K562 (cell line): ENCODE measurements at regions not wholly inside any gene's neighbourhood (a gene's known extent, or its start where the extent isn't known, plus 50 kb on each side); places are given as distances from the start of the nearest gene placed in this dataset.

ENCODE experiments used
- ATAC-seq: fragments of 200-7000 bp; cut with Tn5 transposase; 3 replicates; pipeline ENCODE4 v1.9.1; 2020; ENCODE audit warnings: moderate library complexity
- BruUV-seq: library from RNA; stranded (reverse); fragments of 400-500 nt; replicated peaks from 2 replicates; lab custom pipeline; 2021; lab: Mats Ljungman, UMichigan
- CTCF ChIA-PET: fragments of 300-600 bp; formaldehyde crosslinking; extraction: SDS; loops from one replicate; lab custom pipeline; 2021; ENCODE audit warnings: low intra/inter-chr PET ratio; lab: Yijun Ruan, JAX
- POLR2A ChIA-PET: fragments of 300-600, 350-650 bp; sonication (Branson Sonifier 250); formaldehyde crosslinking; extraction: SDS; loops from one replicate; lab custom pipeline; 2021; ENCODE audit warnings: antibody characterized with exemption, inconsistent platforms; lab: Yijun Ruan, JAX
- DNase-seq, 4 experiments: peaks; one replicate each; pipeline versions ENCODE4 v3.0.0 to v3.0.0-alpha.2; 2011 to 2018; ENCODE audit warnings: low spot score in 3 of 4, mixed read lengths in 3 of 4; ENCODE audit errors: extremely low read depth in 1 of 4
- FAIRE-seq: peaks from 2 replicates; lab custom pipeline; 2011; peaks lifted over from hg19 to GRCh38; lab: Jason Lieb, UNC
- H2AFZ ChIP-seq: 2 replicates; pipeline ENCODE4 v1.6.0; 2011; ENCODE audit warnings: low read depth, low read length, control low read depth, inconsistent platforms
- H3K27ac ChIP-seq: fragments of 200-600 bp; 3 replicates; pipeline ENCODE4 v1.8.0; 2011; ENCODE audit warnings: low read depth, mild to moderate bottlenecking, control low read depth, inconsistent platforms, low read length, moderate library complexity, mixed read lengths; ENCODE audit errors: extremely low read depth
- H3K27me3 ChIP-seq, 2 experiments: fragments of 300-600 bp in 1 of 2; 2 replicates in 1 of 2; 3 replicates in 1 of 2; pipeline versions ENCODE4 v1.6.0 to v1.8.0; 2011; ENCODE audit warnings: inconsistent platforms in 2 of 2, low read length in 2 of 2, mild to moderate bottlenecking in 1 of 2, mixed read lengths in 1 of 2, moderate library complexity in 1 of 2; ENCODE audit not compliant: control insufficient read depth in 2 of 2, insufficient read depth in 2 of 2
- H3K36me3 ChIP-seq: fragments of 300-600 bp; 3 replicates; pipeline ENCODE4 v1.8.0; 2011; ENCODE audit warnings: mild to moderate bottlenecking, low read length, inconsistent platforms; ENCODE audit not compliant: control insufficient read depth, insufficient read depth
- H3K4me1 ChIP-seq, 2 experiments: fragments of 200-600 bp in 1 of 2; replicated peaks in 1 of 2; 2 replicates in 1 of 2; 3 replicates in 1 of 2; pipeline versions ENCODE4 v1.5.1 to v1.8.0; 2011; ENCODE audit warnings: inconsistent platforms in 2 of 2, low read length in 2 of 2, mild to moderate bottlenecking in 1 of 2, mixed read lengths in 1 of 2, moderate library complexity in 1 of 2; ENCODE audit not compliant: control insufficient read depth in 2 of 2, insufficient read depth in 2 of 2
- H3K4me2 ChIP-seq: 2 replicates; pipeline ENCODE4 v1.6.1; 2011; ENCODE audit warnings: low read length, control low read depth, inconsistent platforms, mixed read lengths; ENCODE audit not compliant: insufficient read depth
- H3K4me3 ChIP-seq: fragments of 200-600 bp; sonication (generic), shearing (Covaris generic); 2 replicates; pipeline ENCODE4 v1.5.1; 2016; ENCODE audit warnings: control low read depth, inconsistent platforms
- H3K79me2 ChIP-seq: fragments of 200-600 bp; 3 replicates; pipeline ENCODE4 v1.8.0; 2011; ENCODE audit warnings: low read length, inconsistent platforms; ENCODE audit not compliant: control insufficient read depth, insufficient read depth
- H3K9ac ChIP-seq, 2 experiments: 2 replicates each; pipeline versions ENCODE4 v1.6.0 to v1.6.1; 2011; ENCODE audit warnings: low read depth in 2 of 2, low read length in 2 of 2, control low read depth in 1 of 2, inconsistent platforms in 1 of 2, mild to moderate bottlenecking in 1 of 2, mixed read lengths in 1 of 2; ENCODE audit not compliant: insufficient read depth in 1 of 2
- H3K9me1 ChIP-seq: one replicate; pipeline ENCODE4 v1.6.0; 2011; ENCODE audit warnings: inconsistent platforms, mild to moderate bottlenecking, low read length, moderate library complexity; ENCODE audit not compliant: control insufficient read depth, insufficient read depth
- H3K9me3 ChIP-seq: replicated peaks from 2 replicates; pipeline ENCODE4 v1.5.1; 2011; ENCODE audit warnings: low read depth, low read length, inconsistent platforms; ENCODE audit not compliant: control insufficient read depth, insufficient read depth
- H4K20me1 ChIP-seq: replicated peaks from 2 replicates; pipeline ENCODE4 v1.6.1; 2011; ENCODE audit warnings: low read length, inconsistent platforms, mixed read lengths; ENCODE audit not compliant: control insufficient read depth, insufficient read depth
- WGBS: fragments of 100-300 bp; shearing (Covaris generic); methylation state at CpG from one replicate; pipeline ENCODE4 v1.1.6; 2016; ENCODE audit warnings: low coverage, mixed read lengths; ENCODE audit not compliant: insufficient coverage; ENCODE audit errors: missing lambda C conversion rate; 5-methylcytosine and 5-hydroxymethylcytosine counted together
- in situ Hi-C: fragments of 300-500 bp; cut with MboI; formaldehyde crosslinking; loops from 4 replicates; pipeline ENCODE4 v1.15.0; 2018; ENCODE audit warnings: inconsistent platforms, mixed read lengths
- intact Hi-C: fragments of 100-400 bp; cut with micrococcal nuclease; formaldehyde crosslinking; loops from 2 replicates; pipeline ENCODE4 v1.14.2; 2022
- TF ChIP-seq, protein P1 (sequence below), 2 experiments: fragments of 200-800 bp in 1 of 2; sonication (Bioruptor generic) in 1 of 2; sonication (generic) in 1 of 2; formaldehyde crosslinking in 1 of 2; IDR thresholded peaks in 1 of 2; conservative IDR thresholded peaks in 1 of 2; 2 replicates each; pipeline versions ENCODE4 v1.5.0 to v1.6.1; 2016 to 2020; ENCODE audit warnings: missing compliant biosample characterization in 1 of 2, missing genetic modification characterization in 1 of 2, missing genetic modification reagents in 1 of 2

GRCh38 chr22:17305076-17305475 lies 64.2 kb upstream of the CECR2 start:
- WGBS = 0% methylated on average over 5 of the region's 5 CpGs
- Histone ChIP-seq H2AFZ (no peak overlapping the region), H3K36me3 (no peaks in the 10 kb centered on the region), H3K4me2 (no peak overlapping the region)
- no peak for ATAC-seq
- TF ChIP-seq, protein P1, sequence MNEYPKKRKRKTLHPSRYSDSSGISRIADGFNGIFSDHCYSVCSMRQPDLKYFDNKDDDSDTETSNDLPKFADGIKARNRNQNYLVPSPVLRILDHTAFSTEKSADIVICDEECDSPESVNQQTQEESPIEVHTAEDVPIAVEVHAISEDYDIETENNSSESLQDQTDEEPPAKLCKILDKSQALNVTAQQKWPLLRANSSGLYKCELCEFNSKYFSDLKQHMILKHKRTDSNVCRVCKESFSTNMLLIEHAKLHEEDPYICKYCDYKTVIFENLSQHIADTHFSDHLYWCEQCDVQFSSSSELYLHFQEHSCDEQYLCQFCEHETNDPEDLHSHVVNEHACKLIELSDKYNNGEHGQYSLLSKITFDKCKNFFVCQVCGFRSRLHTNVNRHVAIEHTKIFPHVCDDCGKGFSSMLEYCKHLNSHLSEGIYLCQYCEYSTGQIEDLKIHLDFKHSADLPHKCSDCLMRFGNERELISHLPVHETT (CRISPR knock-in tag; conservative IDR thresholded peaks at IDR 0.05 in 1 of 2, IDR thresholded peaks at IDR 0.05 in 1 of 2) = no peak
- TF ChIP-seq, all 486 proteins: peak for 0
- H3K9ac ChIP-seq = no peak overlapping the region
- H3K27me3 ChIP-seq = peaks cover 18 to 27% of the 10 kb centered on the region in 2 experiments; a peak in 4 of 5 replicates
- H4K20me1 ChIP-seq = no peaks in the 10 kb centered on the region; the same call in 1 of the 2 replicates
- intact Hi-C loops (no loop called here), in situ Hi-C loops (no loop called here)
- no peak overlapping the region for H3K4me3 ChIP-seq
- DNase-seq = peak in 1 of 4 experiments; percentile 2
- POLR2A ChIA-PET = interaction anchor here (0.6 kb wide), 2 partner anchors 15 to 61 kb away, joined by 3 read pairs; no protein-coding TSS in a partner anchor
- CTCF ChIA-PET = no interaction called here
- no peaks in the 10 kb centered on the region for H3K79me2 ChIP-seq
- BruUV-seq = no TSS peak
- H3K9me3 ChIP-seq = no peaks in the 10 kb centered on the region
- H3K27ac ChIP-seq = no peak overlapping the region
- no peak for FAIRE-seq
- no peaks in the 10 kb centered on the region for H3K4me1 ChIP-seq
- H3K9me1 ChIP-seq = no peaks in the 10 kb centered on the region
